HFF-Myc (cell line): ENCODE measurements at regions not wholly inside any gene's neighbourhood (a gene's known extent, or its start where the extent isn't known, plus 50 kb on each side); places are given as distances from the start of the nearest gene placed in this dataset.

Source experiments
- DNase-seq: peaks from one replicate; pipeline ENCODE4 v3.0.0-alpha.2; 2011; ENCODE audit warnings: low read depth; ENCODE audit errors: extremely low read depth
- H3K4me3 ChIP-seq: replicated peaks from 2 replicates; pipeline ENCODE4 v1.5.1; 2011; ENCODE audit warnings: low read depth, mild to moderate bottlenecking, control low read depth, low read length
- TF ChIP-seq, protein P1 (sequence below): IDR thresholded peaks from 2 replicates; pipeline ENCODE4 v1.5.1; 2012; ENCODE audit warnings: mild to moderate bottlenecking, low read depth, low read length, control low read depth; ENCODE audit errors: missing control alignments

DNA sequence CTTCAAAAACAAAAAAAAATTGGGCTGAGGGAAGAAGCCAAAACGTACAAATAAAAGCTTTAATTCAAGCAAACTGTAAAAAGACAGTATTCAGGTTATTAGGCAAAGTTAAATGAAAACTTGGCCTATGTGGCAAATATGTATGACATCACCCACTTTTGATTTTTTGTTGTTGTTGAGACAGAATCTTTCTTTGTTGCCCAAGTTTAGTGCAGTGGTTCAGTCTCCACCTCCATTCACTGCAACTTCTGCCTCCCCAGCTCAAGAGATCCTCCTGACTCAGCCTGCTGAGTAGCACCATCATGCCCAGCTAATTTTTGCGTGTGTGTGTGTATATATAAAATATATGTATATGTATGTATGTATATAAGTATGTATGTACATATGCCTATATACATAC is 440.4 kb upstream of the NRXN1 start:
- H3K4me3 ChIP-seq = no peak overlapping the region
- DNase-seq = no peak
- TF ChIP-seq, protein P1, sequence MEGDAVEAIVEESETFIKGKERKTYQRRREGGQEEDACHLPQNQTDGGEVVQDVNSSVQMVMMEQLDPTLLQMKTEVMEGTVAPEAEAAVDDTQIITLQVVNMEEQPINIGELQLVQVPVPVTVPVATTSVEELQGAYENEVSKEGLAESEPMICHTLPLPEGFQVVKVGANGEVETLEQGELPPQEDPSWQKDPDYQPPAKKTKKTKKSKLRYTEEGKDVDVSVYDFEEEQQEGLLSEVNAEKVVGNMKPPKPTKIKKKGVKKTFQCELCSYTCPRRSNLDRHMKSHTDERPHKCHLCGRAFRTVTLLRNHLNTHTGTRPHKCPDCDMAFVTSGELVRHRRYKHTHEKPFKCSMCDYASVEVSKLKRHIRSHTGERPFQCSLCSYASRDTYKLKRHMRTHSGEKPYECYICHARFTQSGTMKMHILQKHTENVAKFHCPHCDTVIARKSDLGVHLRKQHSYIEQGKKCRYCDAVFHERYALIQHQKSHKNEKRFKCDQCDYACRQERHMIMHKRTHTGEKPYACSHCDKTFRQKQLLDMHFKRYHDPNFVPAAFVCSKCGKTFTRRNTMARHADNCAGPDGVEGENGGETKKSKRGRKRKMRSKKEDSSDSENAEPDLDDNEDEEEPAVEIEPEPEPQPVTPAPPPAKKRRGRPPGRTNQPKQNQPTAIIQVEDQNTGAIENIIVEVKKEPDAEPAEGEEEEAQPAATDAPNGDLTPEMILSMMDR = no peak

DNA sequence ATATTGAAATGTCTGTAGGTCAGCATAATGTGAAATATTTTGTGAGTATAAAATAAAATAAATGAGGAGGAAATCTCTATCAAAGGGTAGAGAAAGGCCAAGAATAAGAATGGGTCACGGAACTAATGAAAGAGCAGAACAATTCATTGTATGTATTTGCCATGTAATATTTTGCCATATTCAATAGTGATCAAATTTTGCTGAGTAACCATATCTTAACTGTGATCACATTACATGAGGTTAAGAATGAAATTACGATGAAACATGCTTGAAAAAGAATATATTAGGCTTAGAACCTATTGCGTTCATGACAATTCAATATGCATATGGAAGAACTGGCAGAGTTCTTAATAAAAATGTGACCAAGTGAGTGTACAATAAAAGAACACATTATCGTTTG is 437.2 kb upstream of the NRXN1 start:
- H3K4me3 ChIP-seq = no peak overlapping the region
- DNase-seq = no peak
- TF ChIP-seq, protein P1 = no peak

GRCh38 chr2:51465326-51465725 is 433.4 kb upstream of the NRXN1 start:
- H3K4me3 ChIP-seq = no peak overlapping the region
- DNase-seq = no peak
- TF ChIP-seq, protein P1 = no peak

- TF ChIP-seq, protein P1 = no peak
- no peak overlapping the region for H3K4me3 ChIP-seq
- DNase-seq = no peak
Observed at GRCh38 chr2:51454177-51454576, 422.2 kb upstream of the NRXN1 start.

GRCh38 chr2:51448911-51449310 is 417.0 kb upstream of the NRXN1 start:
- DNase-seq = no peak
- TF ChIP-seq, protein P1 = no peak
- H3K4me3 ChIP-seq = no peak overlapping the region

DNA sequence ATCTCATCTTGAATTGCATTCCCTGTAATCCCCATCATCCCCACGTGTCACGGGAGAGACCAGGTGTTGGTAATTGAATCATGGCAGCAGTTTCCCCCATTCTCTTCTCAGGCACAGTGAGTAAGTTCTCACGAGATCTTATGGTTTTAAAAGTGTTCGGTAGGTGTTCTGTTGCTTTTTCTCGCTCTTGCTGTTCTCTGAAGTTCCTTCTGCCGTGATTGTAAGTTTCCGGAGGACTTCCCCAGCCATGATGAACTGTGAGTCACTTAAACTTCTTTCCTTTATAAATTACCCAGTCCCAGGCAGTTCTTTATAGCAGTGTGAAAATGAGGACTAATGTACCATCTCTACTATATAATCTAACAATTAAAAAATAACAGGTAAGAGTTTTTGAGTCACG is 409.9 kb upstream of the NRXN1 start:
- no peak overlapping the region for H3K4me3 ChIP-seq
- DNase-seq = no peak
- TF ChIP-seq, protein P1 = no peak

DNA sequence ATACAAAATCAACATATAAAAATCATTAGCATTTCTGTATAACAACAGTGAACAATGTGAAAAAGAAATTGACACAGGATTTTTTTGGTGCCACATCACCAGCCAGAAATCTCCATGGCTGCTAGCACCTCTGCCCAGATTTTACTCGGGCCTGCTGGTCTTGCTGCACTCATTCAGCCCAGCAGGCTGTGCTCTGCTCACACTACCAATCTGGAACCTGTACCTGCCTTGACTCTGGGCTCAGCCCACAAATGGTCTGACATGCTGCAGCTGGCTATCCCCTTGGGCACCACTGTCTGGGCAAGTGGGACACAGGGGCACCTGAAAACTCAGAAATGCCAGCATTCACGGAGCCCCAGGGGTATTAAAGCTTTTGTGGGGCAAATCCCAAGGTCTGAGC is 392.5 kb upstream of the NRXN1 start:
- TF ChIP-seq, protein P1 = no peak
- no peak for DNase-seq
- H3K4me3 ChIP-seq = no peak overlapping the region
